NCI-H2029 (cell line): ENCODE measurements at regions not wholly inside any gene's neighbourhood (a gene's known extent, or its start where the extent isn't known, plus 50 kb on each side); places are given as distances from the start of the nearest gene placed in this dataset.

Experiments
- DNase-seq: peaks from one replicate; lab custom pipeline; 2025; lab: John Stamatoyannopoulos, UW

- no peak for DNase-seq
Observed at GRCh38 chr7:94236960-94237359, 157.7 kb upstream of the COL1A2 start.

- no peak for DNase-seq
Observed at GRCh38 chr7:94237417-94237816, 157.3 kb upstream of the COL1A2 start.

GRCh38 chr7:94239661-94240234 is 154.9 kb upstream of the COL1A2 start:
- DNase-seq: no peak

GRCh38 chr7:94240902-94241301 is 153.8 kb upstream of the COL1A2 start:
- DNase-seq: no peak

- DNase-seq: no peak
Observed at GRCh38 chr7:94241402-94241925, 153.2 kb upstream of the COL1A2 start.

GRCh38 chr7:94243066-94243711 is 151.5 kb upstream of the COL1A2 start:
- no peak for DNase-seq

- DNase-seq: no peak
Observed at GRCh38 chr7:94244760-94245159, 149.9 kb upstream of the COL1A2 start.

- no peak for DNase-seq
Observed at GRCh38 chr7:94245500-94245899, 149.2 kb upstream of the COL1A2 start.

- no peak for DNase-seq
Observed at GRCh38 chr7:94247970-94248369, 146.7 kb upstream of the COL1A2 start.

- no peak for DNase-seq
Observed at GRCh38 chr7:94249631-94250030, 145.1 kb upstream of the COL1A2 start.

- no peak for DNase-seq
Observed at GRCh38 chr7:94250124-94250523, 144.6 kb upstream of the COL1A2 start.

- no peak for DNase-seq
Observed at GRCh38 chr7:94250987-94251386, 143.7 kb upstream of the COL1A2 start.

GRCh38 chr7:94252124-94252523 is 142.6 kb upstream of the COL1A2 start:
- DNase-seq: no peak

- DNase-seq: no peak
Observed at GRCh38 chr7:94252971-94253370, 141.7 kb upstream of the COL1A2 start.

GRCh38 chr7:94253686-94254085 is 141.0 kb upstream of the COL1A2 start:
- no peak for DNase-seq

GRCh38 chr7:94258418-94259300 is 136.0 kb upstream of the COL1A2 start:
- no peak for DNase-seq

GRCh38 chr7:94261067-94261466 is 133.6 kb upstream of the COL1A2 start:
- no peak for DNase-seq

GRCh38 chr7:94264756-94265155 is 129.9 kb upstream of the COL1A2 start:
- DNase-seq: no peak

- DNase-seq: no peak
Observed at GRCh38 chr7:94265456-94265855, 129.2 kb upstream of the COL1A2 start.

GRCh38 chr7:94266238-94266644 is 128.5 kb upstream of the COL1A2 start:
- DNase-seq: no peak

- DNase-seq: no peak
Observed at GRCh38 chr7:94270772-94271171, 123.9 kb upstream of the COL1A2 start.

- no peak for DNase-seq
Observed at GRCh38 chr7:94272821-94273583, 121.7 kb upstream of the COL1A2 start.
